ENCODE measurements at regions not wholly inside any gene's neighbourhood (a gene's known extent, or its start where the extent isn't known, plus 50 kb on each side); places are given as distances from the start of the nearest gene placed in this dataset.

DNA sequence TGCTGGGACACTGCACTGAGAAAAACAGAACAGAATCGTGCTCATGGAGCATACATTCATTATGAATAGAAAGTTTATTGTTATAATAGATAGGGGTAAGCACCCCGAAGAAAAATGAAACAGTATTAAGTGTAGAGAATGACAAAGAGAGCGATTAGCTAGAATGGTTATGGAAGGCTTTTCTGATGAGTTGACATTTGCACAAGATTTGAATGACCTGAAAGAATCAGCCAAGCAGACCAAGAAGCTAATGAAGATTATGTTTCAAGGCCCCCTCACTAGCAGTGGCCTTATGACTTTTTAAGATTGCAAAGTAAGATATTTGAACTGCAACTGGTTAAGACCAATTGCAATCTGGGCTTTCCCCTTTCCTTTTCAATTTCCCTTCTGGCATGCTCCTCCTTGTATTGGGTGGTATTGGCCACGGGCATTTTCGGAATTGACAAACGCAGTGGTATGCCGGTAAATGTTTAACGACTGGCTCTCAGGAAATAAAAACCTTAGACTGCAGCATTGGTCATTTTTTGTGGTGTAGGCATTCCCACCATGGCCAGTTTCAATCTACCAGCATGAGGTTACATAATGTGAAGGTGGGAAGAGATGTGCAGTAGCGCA, 120.0 kb upstream of the CITED2 start:
- no peak overlapping the region for H3K27ac Mint-ChIP-seq (ENCODE audit: unreplicated experiment)
- no peaks in the 10 kb centered on the region for H4K20me1 ChIP-seq (ENCODE audit: insufficient read depth, low read length)
- no peaks in the 10 kb centered on the region for H3K36me3 ChIP-seq (ENCODE audit: insufficient read depth, low read length)

DNA sequence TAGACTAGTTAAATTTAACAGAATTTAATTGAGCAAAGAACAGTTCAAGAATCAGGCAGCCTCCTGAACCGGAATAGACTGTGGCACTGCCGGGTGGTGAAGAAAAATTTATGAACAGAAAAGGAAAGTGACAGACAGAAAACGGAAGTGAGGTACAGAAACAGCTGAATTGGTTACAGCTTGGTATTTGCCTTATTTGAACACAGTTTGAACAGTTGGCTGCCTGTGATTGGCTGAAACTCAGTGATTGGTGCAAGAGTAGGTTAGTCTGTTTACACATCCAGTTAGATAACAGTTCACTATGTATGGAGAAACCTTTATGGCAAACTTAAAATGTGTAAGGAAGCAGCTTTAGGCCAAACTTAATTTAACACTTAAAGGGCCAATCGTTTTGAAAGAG, 116.0 kb upstream of the CITED2 start:
- H3K4me1 Mint-ChIP-seq (ENCODE audit: low read depth, unreplicated experiment) = no peaks in the 10 kb centered on the region

More for the DNA sequence above, 120.0 kb upstream of the CITED2 start:
- Histone ChIP-seq H3K27me3 (ENCODE audit: insufficient read depth, low read length) (no peaks in the 10 kb centered on the region), H3K9ac (ENCODE audit: low read length) (no peak overlapping the region), H3K4me3 (ENCODE audit: insufficient read depth, low read depth, low read length) (no peak overlapping the region), H3K4me1 (ENCODE audit: insufficient read depth, low read length) (no peaks in the 10 kb centered on the region), H2AFZ (ENCODE audit: low read depth, low read length) (no peak overlapping the region), H3K4me2 (ENCODE audit: low read length) (no peak overlapping the region), H3K79me2 (ENCODE audit: insufficient read depth, low read length) (no peaks in the 10 kb centered on the region), H3K27ac (ENCODE audit: low read depth, low read length) (no peak overlapping the region), H3K9me3 (ENCODE audit: insufficient read depth, low read depth, low read length) (no peaks in the 10 kb centered on the region)
- no peaks in the 10 kb centered on the region for H3K9me3 Mint-ChIP-seq (ENCODE audit: unreplicated experiment)
- TF ChIP-seq, protein P1, sequence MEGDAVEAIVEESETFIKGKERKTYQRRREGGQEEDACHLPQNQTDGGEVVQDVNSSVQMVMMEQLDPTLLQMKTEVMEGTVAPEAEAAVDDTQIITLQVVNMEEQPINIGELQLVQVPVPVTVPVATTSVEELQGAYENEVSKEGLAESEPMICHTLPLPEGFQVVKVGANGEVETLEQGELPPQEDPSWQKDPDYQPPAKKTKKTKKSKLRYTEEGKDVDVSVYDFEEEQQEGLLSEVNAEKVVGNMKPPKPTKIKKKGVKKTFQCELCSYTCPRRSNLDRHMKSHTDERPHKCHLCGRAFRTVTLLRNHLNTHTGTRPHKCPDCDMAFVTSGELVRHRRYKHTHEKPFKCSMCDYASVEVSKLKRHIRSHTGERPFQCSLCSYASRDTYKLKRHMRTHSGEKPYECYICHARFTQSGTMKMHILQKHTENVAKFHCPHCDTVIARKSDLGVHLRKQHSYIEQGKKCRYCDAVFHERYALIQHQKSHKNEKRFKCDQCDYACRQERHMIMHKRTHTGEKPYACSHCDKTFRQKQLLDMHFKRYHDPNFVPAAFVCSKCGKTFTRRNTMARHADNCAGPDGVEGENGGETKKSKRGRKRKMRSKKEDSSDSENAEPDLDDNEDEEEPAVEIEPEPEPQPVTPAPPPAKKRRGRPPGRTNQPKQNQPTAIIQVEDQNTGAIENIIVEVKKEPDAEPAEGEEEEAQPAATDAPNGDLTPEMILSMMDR (IDR thresholded peaks at IDR 0.05; ENCODE audit: insufficient read depth, low read depth, low read length) = no peak
- TF ChIP-seq EZH2 (IDR thresholded peaks at IDR 0.05; ENCODE audit: insufficient read depth, low read length) = no peak
- H3K36me3 Mint-ChIP-seq (ENCODE audit: low read depth, unreplicated experiment) = no peaks in the 10 kb centered on the region
- no peaks in the 10 kb centered on the region for H3K4me1 Mint-ChIP-seq (ENCODE audit: low read depth, unreplicated experiment)
- no peak overlapping the region for H3K4me3 Mint-ChIP-seq (ENCODE audit: unreplicated experiment)
- DNase-seq (ENCODE audit: low read depth) (no peak), FAIRE-seq (no peak)
- no peaks in the 10 kb centered on the region for H3K27me3 Mint-ChIP-seq (ENCODE audit: low read depth, unreplicated experiment)

DNA sequence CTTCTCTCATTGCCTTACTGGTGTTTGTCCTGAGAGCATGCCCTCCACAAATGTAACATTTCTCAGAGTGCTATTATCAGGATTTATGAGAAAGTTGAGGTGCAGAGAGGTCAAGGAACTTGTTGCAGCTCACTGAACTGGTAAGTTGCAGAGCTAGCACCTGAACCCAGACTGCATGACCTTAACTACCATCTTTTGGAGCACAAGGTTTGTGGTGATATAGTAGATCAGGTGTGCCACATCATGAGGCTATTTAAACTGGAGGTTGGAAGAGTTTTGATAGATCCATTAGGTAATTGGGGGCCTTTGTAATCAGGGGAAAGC, 112.0 kb upstream of the CITED2 start:
- Mint-ChIP-seq H3K9me3 (ENCODE audit: unreplicated experiment) (no peaks in the 10 kb centered on the region), H3K4me3 (ENCODE audit: unreplicated experiment) (no peak overlapping the region), H3K27me3 (ENCODE audit: low read depth, unreplicated experiment) (no peaks in the 10 kb centered on the region), H3K36me3 (ENCODE audit: low read depth, unreplicated experiment) (no peaks in the 10 kb centered on the region), H3K27ac (ENCODE audit: unreplicated experiment) (no peak overlapping the region), H3K4me1 (ENCODE audit: low read depth, unreplicated experiment) (peaks cover 6% of the 10 kb centered on the region)
- Histone ChIP-seq H3K4me1 (ENCODE audit: insufficient read depth, low read length) (no peaks in the 10 kb centered on the region), H3K79me2 (ENCODE audit: insufficient read depth, low read length) (no peaks in the 10 kb centered on the region), H3K27me3 (ENCODE audit: insufficient read depth, low read length) (no peaks in the 10 kb centered on the region), H4K20me1 (ENCODE audit: insufficient read depth, low read length) (no peaks in the 10 kb centered on the region), H3K4me2 (ENCODE audit: low read length) (no peak overlapping the region), H2AFZ (ENCODE audit: low read depth, low read length) (no peak overlapping the region), H3K36me3 (ENCODE audit: insufficient read depth, low read length) (no peaks in the 10 kb centered on the region), H3K9ac (ENCODE audit: low read length) (no peak overlapping the region), H3K4me3 (ENCODE audit: insufficient read depth, low read depth, low read length) (no peak overlapping the region), H3K27ac (ENCODE audit: low read depth, low read length) (no peak overlapping the region), H3K9me3 (ENCODE audit: insufficient read depth, low read depth, low read length) (no peaks in the 10 kb centered on the region)
- DNase-seq (ENCODE audit: low read depth) = no peak
- no peak for FAIRE-seq
- TF ChIP-seq EZH2 (IDR thresholded peaks at IDR 0.05; ENCODE audit: insufficient read depth, low read length) = no peak
- TF ChIP-seq, protein P1 (IDR thresholded peaks at IDR 0.05; ENCODE audit: insufficient read depth, low read depth, low read length) = no peak

More for the DNA sequence above, 116.0 kb upstream of the CITED2 start:
- H3K4me3 Mint-ChIP-seq (ENCODE audit: unreplicated experiment) = no peak overlapping the region
- no peak overlapping the region for H3K9ac ChIP-seq (ENCODE audit: low read length)
- no peaks in the 10 kb centered on the region for H3K27me3 ChIP-seq (ENCODE audit: insufficient read depth, low read length)
- H3K27me3 Mint-ChIP-seq (ENCODE audit: low read depth, unreplicated experiment) = no peaks in the 10 kb centered on the region
- no peaks in the 10 kb centered on the region for H3K9me3 ChIP-seq (ENCODE audit: insufficient read depth, low read depth, low read length)
- no peaks in the 10 kb centered on the region for H3K36me3 ChIP-seq (ENCODE audit: insufficient read depth, low read length)
- no peaks in the 10 kb centered on the region for H3K4me1 ChIP-seq (ENCODE audit: insufficient read depth, low read length)
- H3K9me3 Mint-ChIP-seq (ENCODE audit: unreplicated experiment) = no peaks in the 10 kb centered on the region
- no peaks in the 10 kb centered on the region for H4K20me1 ChIP-seq (ENCODE audit: insufficient read depth, low read length)
- DNase-seq (ENCODE audit: low read depth) (no peak), FAIRE-seq (no peak)
- no peak overlapping the region for H3K4me3 ChIP-seq (ENCODE audit: insufficient read depth, low read depth, low read length)
- H3K27ac Mint-ChIP-seq (ENCODE audit: unreplicated experiment) = no peak overlapping the region
- H3K79me2 ChIP-seq (ENCODE audit: insufficient read depth, low read length) = no peaks in the 10 kb centered on the region
- H3K4me2 ChIP-seq (ENCODE audit: low read length) = no peak overlapping the region
- no peak for TF ChIP-seq EZH2 (IDR thresholded peaks at IDR 0.05; ENCODE audit: insufficient read depth, low read length)
- TF ChIP-seq, protein P1 (IDR thresholded peaks at IDR 0.05; ENCODE audit: insufficient read depth, low read depth, low read length) = no peak
- H2AFZ ChIP-seq (ENCODE audit: low read depth, low read length) = no peak overlapping the region
- H3K27ac ChIP-seq (ENCODE audit: low read depth, low read length) = no peak overlapping the region
- H3K36me3 Mint-ChIP-seq (ENCODE audit: low read depth, unreplicated experiment) = no peaks in the 10 kb centered on the region
